ENCODE measurements at regions not wholly inside any gene's neighbourhood (a gene's known extent, or its start where the extent isn't known, plus 50 kb on each side); places are given as distances from the start of the nearest gene placed in this dataset.
"Not testable (repeated sequence)": the region's sequence is repeated elsewhere in the genome, so short reads cannot be mapped to it uniquely, and the experiment has no call there.

DNA sequence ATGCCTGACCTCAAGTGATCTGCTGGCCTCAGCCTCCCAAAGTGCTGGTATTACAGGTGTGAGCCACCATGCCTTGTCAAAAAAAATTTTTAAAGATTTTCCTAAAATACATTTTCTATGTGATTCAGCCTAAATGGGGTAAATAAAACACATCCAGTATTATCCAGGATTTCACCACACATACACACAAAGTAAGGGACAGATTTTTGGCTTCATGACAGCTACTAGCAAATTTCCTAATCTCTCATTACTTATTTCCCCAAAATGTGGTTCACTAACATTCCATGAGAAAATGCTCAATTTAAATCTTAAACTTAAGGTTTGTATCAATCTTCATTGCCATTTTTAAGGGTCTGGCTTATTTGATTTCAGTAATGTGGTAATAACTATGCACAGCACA lies 348.5 kb upstream of the INTU start:
- Histone ChIP-seq H3K9ac (ENCODE audit: low read depth, low read length) (no peak overlapping the region), H3K9me3 (ENCODE audit: control insufficient read depth, insufficient read depth, low read length) (no peaks in the 10 kb centered on the region), H3K4me1 (ENCODE audit: insufficient read depth, low read length) (no peaks in the 10 kb centered on the region), H3K36me3 (ENCODE audit: insufficient read depth, low read length) (no peaks in the 10 kb centered on the region)

- Histone ChIP-seq H3K9ac (ENCODE audit: low read depth, low read length) (no peak overlapping the region), H3K36me3 (ENCODE audit: insufficient read depth, low read length) (no peaks in the 10 kb centered on the region), H3K4me1 (ENCODE audit: insufficient read depth, low read length) (no peaks in the 10 kb centered on the region), H3K9me3 (ENCODE audit: control insufficient read depth, insufficient read depth, low read length) (peaks cover 16% of the 10 kb centered on the region)
These were observed 341.4 kb upstream of the INTU start for GRCh38 chr4:127291316-127291715.

DNA sequence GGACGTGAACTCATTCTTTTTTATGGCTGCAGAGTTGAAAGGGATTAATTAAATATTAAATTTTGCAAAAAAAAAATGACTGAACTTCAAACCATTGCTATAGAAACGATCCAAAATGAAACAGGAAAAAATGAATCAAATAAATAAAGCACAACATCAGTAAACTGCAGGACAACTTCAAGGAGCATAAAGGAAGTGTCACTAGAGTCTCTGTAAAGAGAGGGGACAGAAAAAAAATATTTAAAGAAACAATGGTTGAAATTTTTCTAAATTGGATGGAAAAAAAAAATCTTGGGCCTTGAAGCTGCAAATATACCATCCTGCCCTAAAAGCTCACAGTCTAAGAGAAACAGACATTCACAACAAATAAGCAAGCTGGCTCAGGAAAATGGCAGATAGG lies 339.3 kb upstream of the INTU start:
- H3K4me1 ChIP-seq (ENCODE audit: insufficient read depth, low read length), result no peaks in the 10 kb centered on the region
- H3K36me3 ChIP-seq (ENCODE audit: insufficient read depth, low read length), result no peaks in the 10 kb centered on the region
- H3K9me3 ChIP-seq (ENCODE audit: control insufficient read depth, insufficient read depth, low read length), result peaks cover 16% of the 10 kb centered on the region
- H3K9ac ChIP-seq (ENCODE audit: low read depth, low read length), result no peak overlapping the region

DNA sequence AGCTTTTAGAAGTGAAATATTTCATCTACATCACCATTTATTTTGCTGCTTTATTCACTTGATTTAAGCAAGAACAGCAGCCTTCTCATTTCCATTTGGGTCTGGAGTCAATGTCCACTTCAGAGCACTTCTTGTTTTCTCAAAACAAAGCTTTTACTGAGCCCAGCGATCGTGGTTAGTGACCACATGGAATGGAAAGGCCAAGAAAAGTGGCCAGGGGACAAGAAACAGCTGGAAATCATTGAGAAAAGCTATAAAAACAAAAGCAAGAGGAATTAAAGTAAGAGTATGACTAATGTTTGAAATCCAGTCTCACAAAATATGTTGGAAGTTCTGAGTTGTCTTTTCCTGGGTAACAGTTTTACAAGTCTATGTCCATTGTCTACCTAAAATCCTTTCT lies 328.4 kb upstream of the INTU start:
- no peaks in the 10 kb centered on the region for H3K4me1 ChIP-seq (ENCODE audit: insufficient read depth, low read length)
- no peaks in the 10 kb centered on the region for H3K36me3 ChIP-seq (ENCODE audit: insufficient read depth, low read length)
- H3K9me3 ChIP-seq (ENCODE audit: control insufficient read depth, insufficient read depth, low read length), result no peaks in the 10 kb centered on the region; the same call in 1 of the 2 replicates
- no peak overlapping the region for H3K9ac ChIP-seq (ENCODE audit: low read depth, low read length)

DNA sequence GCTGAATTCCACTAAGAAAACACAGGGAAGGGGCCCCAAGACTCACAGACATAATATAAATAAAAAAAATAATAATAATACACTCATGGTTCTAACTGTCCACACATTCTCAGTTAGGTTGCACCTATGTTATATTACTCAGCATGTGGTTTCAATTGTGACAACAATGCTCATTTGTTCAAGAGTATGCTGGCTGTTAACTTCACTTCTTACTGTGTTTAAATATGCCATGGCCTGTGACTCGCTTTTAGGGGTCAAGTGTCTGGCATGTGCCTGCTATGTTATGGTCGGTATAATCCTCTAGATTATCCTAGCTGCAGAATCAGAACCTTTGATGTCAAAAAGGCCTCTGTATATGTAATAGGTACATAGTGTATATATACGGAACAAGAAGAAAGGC lies 324.8 kb upstream of the INTU start:
- Histone ChIP-seq H3K4me1 (ENCODE audit: insufficient read depth, low read length) (peaks cover 3% of the 10 kb centered on the region; the same call in 1 of the 2 replicates), H3K9me3 (ENCODE audit: control insufficient read depth, insufficient read depth, low read length) (no peaks in the 10 kb centered on the region; the same call in 1 of the 2 replicates), H3K36me3 (ENCODE audit: insufficient read depth, low read length) (no peaks in the 10 kb centered on the region), H3K9ac (ENCODE audit: low read depth, low read length) (no peak overlapping the region)

DNA sequence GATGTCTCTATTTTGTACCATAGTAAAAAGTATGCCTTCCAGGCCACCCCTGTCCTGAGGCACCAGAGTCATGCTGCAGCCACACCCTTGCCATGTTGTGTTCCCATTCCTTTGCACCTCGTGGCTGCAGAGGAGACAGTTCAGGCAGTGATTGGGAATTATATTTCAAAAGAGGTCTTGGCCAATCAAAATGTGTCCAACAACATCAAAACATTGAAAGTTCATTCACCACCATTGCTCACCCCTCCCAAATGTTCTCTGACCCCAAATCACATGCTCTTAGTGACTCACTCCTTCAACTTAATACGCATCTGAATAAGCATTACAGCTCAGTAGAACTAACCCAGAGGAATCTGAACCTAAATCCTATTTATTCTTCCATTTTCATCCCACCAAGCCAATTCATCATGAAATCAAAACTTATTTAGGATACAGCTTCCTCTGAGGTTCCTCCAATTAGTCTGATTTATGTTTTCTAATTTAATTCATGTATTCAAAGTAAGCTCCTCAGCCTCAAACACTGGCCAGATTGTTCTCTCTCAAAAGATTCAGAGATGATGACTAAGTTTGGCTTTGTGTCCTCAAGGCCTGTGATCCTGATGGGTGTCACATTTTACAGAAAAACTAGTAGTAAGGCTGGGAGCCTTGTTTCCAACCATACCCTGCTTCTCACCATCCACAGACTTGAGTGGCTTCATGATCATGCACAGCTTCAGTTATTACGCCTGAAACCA lies 323.2 kb upstream of the INTU start:
- Histone ChIP-seq H3K9ac (ENCODE audit: low read depth, low read length) (no peak overlapping the region), H3K4me1 (ENCODE audit: insufficient read depth, low read length) (peaks cover 3% of the 10 kb centered on the region; the same call in 1 of the 2 replicates), H3K36me3 (ENCODE audit: insufficient read depth, low read length) (no peaks in the 10 kb centered on the region), H3K9me3 (ENCODE audit: control insufficient read depth, insufficient read depth, low read length) (no peaks in the 10 kb centered on the region; the same call in none of the 2 replicates)

- Histone ChIP-seq H3K9ac (ENCODE audit: low read depth, low read length) (no peak overlapping the region), H3K9me3 (ENCODE audit: control insufficient read depth, insufficient read depth, low read length) (no peaks in the 10 kb centered on the region; the same call in 1 of the 2 replicates), H3K4me1 (ENCODE audit: insufficient read depth, low read length) (peaks cover 3% of the 10 kb centered on the region; the same call in 1 of the 2 replicates), H3K36me3 (ENCODE audit: insufficient read depth, low read length) (no peaks in the 10 kb centered on the region)
These were observed 321.4 kb upstream of the INTU start for GRCh38 chr4:127311371-127311770.

- H3K9ac ChIP-seq (ENCODE audit: low read depth, low read length), result no peak overlapping the region
- H3K36me3 ChIP-seq (ENCODE audit: insufficient read depth, low read length), result no peaks in the 10 kb centered on the region
- H3K4me1 ChIP-seq (ENCODE audit: insufficient read depth, low read length), result peaks cover 3% of the 10 kb centered on the region; the same call in 1 of the 2 replicates
- H3K9me3 ChIP-seq (ENCODE audit: control insufficient read depth, insufficient read depth, low read length), result no peaks in the 10 kb centered on the region; the same call in 1 of the 2 replicates
These were observed 320.8 kb upstream of the INTU start for GRCh38 chr4:127311924-127312323.

DNA sequence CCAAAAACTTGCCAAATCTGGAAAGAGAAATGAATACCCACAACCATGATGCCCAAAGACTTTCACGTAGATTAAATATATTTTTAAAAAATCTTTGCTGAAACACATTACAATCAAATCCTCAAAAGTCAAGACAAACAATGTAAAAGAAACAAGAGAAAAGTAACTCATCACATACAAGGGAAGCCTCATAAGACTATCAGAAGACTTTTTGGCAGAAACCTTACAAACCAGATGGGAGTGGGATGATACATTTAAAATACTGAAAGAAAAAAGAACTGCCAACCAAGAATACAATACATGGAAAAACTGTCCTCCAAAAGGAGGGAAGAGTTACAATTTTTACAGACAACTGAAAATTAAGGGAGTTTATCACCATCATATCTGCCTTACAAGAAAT lies 319.0 kb upstream of the INTU start:
- Histone ChIP-seq H3K9ac (ENCODE audit: low read depth, low read length) (no peak overlapping the region), H3K9me3 (ENCODE audit: control insufficient read depth, insufficient read depth, low read length) (no peaks in the 10 kb centered on the region; the same call in 1 of the 2 replicates), H3K4me1 (ENCODE audit: insufficient read depth, low read length) (peaks cover 3% of the 10 kb centered on the region; the same call in 1 of the 2 replicates), H3K36me3 (ENCODE audit: insufficient read depth, low read length) (no peaks in the 10 kb centered on the region)

GRCh38 chr4:127327491-127327890 lies 305.3 kb upstream of the INTU start:
- no peaks in the 10 kb centered on the region for H3K36me3 ChIP-seq (ENCODE audit: insufficient read depth, low read length)
- H3K9me3 ChIP-seq (ENCODE audit: control insufficient read depth, insufficient read depth, low read length), result peaks cover 13% of the 10 kb centered on the region; the same call in 1 of the 2 replicates
- no peak overlapping the region for H3K9ac ChIP-seq (ENCODE audit: low read depth, low read length)
- H3K4me1 ChIP-seq (ENCODE audit: insufficient read depth, low read length), result no peaks in the 10 kb centered on the region

- Histone ChIP-seq H3K4me1 (ENCODE audit: insufficient read depth, low read length) (no peaks in the 10 kb centered on the region), H3K36me3 (ENCODE audit: insufficient read depth, low read length) (no peaks in the 10 kb centered on the region), H3K9ac (ENCODE audit: low read depth, low read length) (no peak overlapping the region), H3K9me3 (ENCODE audit: control insufficient read depth, insufficient read depth, low read length) (no peaks in the 10 kb centered on the region)
These were observed 297.6 kb upstream of the INTU start for GRCh38 chr4:127335073-127335620.

DNA sequence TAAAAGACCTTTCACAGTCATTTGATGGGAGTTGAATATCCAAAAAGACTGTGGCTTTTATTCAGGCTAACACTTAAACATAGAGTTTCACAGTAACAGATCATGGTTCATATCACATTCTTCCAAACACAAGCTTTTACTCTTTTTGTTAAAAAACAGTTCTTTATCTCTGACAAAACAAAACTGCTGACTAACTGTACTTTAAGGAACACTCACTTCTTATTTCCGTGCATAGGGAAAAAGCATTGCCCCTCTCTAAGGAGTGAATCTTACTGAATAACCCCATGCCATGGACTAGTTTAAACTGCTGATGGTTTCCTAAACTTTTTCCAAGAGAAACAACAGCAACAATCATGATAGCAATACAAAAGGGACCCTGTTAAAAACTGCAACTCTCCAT lies 297.0 kb upstream of the INTU start:
- H3K36me3 ChIP-seq (ENCODE audit: insufficient read depth, low read length), result no peaks in the 10 kb centered on the region
- no peak overlapping the region for H3K9ac ChIP-seq (ENCODE audit: low read depth, low read length)
- no peaks in the 10 kb centered on the region for H3K9me3 ChIP-seq (ENCODE audit: control insufficient read depth, insufficient read depth, low read length)
- H3K4me1 ChIP-seq (ENCODE audit: insufficient read depth, low read length), result no peaks in the 10 kb centered on the region

DNA sequence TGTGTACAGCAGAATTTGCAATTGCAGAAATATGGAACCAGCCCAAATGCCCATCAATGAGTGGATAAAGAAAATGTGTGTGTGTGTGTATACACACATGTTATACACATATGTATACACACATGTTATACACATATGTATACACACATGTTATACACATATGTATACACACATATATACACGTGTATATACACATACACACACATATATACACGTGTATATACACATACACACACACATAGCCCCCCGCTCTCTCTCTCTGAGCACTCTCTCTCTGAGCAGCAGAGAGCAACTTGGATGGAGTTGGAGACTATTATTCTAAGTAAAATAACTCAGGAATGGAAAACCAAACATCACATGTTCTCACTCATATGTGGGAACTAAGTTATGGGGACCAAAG lies 289.6 kb upstream of the INTU start:
- not testable (repeated sequence) for H3K36me3 ChIP-seq (ENCODE audit: insufficient read depth, low read length); H3K9me3 ChIP-seq (ENCODE audit: control insufficient read depth, insufficient read depth, low read length); H3K9ac ChIP-seq (ENCODE audit: low read depth, low read length); H3K4me1 ChIP-seq (ENCODE audit: insufficient read depth, low read length)

DNA sequence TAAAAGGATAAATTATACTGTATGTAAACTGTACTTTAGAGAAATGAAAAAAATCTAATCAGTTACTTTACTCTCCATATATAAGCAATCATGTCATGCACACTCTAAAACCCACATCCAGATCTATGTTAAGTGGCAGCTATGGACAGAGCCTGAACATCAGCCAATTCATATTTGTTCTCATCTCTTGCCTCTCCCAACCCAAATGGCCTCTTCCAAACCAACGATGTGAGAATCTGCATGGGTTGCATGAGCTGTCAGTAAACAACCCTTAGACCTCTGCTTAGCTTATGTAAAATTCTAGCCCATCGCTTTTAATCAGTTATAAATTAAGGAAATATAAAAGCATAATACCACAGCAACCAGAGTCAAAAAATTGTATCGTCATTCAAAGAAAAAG lies 288.7 kb upstream of the INTU start:
- Histone ChIP-seq H3K9me3 (ENCODE audit: control insufficient read depth, insufficient read depth, low read length) (no peaks in the 10 kb centered on the region), H3K9ac (ENCODE audit: low read depth, low read length) (no peak overlapping the region), H3K4me1 (ENCODE audit: insufficient read depth, low read length) (no peaks in the 10 kb centered on the region), H3K36me3 (ENCODE audit: insufficient read depth, low read length) (no peaks in the 10 kb centered on the region)

GRCh38 chr4:127347936-127348335 lies 284.8 kb upstream of the INTU start:
- Histone ChIP-seq H3K9ac (ENCODE audit: low read depth, low read length) (no peak overlapping the region), H3K36me3 (ENCODE audit: insufficient read depth, low read length) (no peaks in the 10 kb centered on the region), H3K4me1 (ENCODE audit: insufficient read depth, low read length) (no peaks in the 10 kb centered on the region), H3K9me3 (ENCODE audit: control insufficient read depth, insufficient read depth, low read length) (no peaks in the 10 kb centered on the region)

Measured in ES-I3 (cell line).